ENCODE measurements at regions not wholly inside any gene's neighbourhood (a gene's known extent, or its start where the extent isn't known, plus 50 kb on each side); places are given as distances from the start of the nearest gene placed in this dataset.

DNA sequence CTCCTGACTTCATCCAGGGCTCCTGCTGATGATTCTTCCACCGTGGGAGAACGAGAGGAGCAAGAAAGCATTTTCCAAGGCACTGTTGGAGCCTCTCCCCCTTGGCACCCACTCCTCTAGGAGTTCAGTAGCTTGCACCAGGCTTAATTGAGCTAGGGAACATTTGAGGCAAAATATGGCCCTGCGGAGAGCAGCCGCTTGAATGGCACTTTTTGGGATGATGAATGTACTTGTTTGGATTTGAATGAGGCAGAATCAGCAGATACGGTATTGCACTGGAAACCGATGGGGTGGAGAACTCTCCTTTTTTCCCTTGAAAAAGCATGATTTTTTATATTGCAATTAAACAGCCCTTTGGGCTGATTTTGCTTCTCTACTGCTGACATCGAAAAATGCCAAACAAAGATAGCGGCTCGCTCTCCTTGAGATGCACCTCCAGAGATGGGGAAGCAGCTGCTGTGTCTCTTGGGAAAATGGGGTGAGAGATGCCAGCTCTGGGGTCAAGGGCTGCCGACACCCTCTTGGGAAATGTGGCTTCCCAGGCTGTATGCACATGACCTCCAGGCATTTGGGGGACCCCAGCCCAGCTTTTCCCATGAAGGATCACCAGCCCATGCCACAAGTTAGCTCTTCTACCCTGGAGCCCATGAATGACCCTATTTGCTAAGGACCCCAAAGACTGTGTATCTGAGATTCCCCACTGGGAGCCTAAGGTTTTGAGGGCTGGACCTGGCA lies 55.4 kb upstream of the LRP8 start:
- DNase-seq (ENCODE audit: low spot score in 2 of 2), result no peak
- Histone ChIP-seq H3K4me1 (no peaks in the 10 kb centered on the region), H3K9me3 (peaks cover 0 to 11% (median 0%) of the 10 kb centered on the region in 4 donors), H3K4me3 (no peak overlapping the region), H3K36me3 (no peaks in the 10 kb centered on the region), H3K27ac (no peak overlapping the region), H3K27me3 (peaks cover 0 to 11% of the 10 kb centered on the region in 2 donors)
- TF ChIP-seq, protein P1, sequence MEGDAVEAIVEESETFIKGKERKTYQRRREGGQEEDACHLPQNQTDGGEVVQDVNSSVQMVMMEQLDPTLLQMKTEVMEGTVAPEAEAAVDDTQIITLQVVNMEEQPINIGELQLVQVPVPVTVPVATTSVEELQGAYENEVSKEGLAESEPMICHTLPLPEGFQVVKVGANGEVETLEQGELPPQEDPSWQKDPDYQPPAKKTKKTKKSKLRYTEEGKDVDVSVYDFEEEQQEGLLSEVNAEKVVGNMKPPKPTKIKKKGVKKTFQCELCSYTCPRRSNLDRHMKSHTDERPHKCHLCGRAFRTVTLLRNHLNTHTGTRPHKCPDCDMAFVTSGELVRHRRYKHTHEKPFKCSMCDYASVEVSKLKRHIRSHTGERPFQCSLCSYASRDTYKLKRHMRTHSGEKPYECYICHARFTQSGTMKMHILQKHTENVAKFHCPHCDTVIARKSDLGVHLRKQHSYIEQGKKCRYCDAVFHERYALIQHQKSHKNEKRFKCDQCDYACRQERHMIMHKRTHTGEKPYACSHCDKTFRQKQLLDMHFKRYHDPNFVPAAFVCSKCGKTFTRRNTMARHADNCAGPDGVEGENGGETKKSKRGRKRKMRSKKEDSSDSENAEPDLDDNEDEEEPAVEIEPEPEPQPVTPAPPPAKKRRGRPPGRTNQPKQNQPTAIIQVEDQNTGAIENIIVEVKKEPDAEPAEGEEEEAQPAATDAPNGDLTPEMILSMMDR (IDR thresholded peaks at IDR 0.05), result no peak
- no peak for TF ChIP-seq POLR2A (IDR thresholded peaks at IDR 0.05)
- TF ChIP-seq EP300 (IDR thresholded peaks at IDR 0.05), result no peak
- 74 to 81% methylated on average over 10 of the region's 10 CpGs for WGBS, 2 donors

DNA sequence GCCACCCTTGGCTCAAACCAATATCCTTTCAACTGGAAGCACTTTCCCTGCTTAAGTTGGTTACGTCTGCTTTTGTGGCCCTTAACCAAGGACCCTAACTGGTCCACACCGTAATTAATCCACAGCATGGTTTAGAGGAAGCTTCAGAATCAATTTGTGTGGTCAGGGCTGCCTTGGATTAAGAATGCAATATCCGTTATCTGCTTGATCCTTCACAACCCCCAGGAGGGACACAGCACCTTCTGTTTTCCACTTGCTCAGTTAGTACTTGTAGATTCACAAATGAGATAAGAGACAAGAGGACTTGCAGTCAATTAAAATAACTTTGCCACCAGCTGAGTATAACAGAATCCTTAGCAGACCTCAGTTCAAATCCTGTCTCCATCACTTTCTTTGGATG lies 56.9 kb upstream of the LRP8 start:
- H3K4me3 ChIP-seq, result no peak overlapping the region

DNA sequence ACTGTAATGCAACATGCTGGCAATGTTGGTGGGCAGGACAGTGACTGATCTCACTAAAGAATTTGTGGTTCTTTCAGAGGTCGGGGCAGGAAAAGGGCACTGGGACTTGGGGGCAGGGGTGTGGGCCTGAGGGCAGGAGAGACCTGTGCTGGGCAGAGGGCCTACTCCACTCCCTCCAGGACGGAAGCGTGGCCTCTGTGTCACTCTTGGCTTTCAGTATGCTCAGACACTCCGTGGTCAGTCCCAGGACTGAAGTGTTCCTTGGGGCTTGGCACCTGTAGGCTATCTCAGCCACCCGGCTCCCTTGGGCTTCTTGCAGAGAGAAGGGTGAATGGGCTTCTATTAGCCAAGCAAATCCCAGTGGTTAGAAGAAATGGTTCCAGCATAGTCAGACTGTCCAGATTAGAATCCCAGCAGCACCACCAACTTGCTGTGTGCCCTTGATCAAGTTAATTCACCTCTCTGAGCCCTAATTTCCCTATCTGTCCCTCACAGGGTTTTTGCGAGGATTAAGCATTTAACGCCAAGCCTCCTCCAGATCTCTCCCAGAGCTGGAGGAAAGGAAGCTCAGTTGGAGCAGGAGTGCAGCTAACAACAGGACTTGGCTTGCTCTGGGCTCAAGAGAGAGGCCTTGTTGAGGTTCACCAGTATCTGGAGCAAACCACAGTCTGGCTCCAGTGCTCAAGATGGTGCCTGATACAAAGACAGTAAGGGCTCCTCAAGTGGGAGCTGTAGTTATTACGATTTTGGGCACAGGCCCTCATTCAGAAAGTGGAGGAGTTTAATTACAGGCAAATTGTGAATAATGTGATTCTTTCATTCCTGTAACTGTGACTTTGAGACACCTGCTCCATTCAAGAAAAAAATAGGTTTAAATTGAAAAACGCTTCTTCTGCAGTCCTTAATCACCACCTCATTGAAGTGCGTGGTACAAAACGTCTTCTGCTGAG lies 57.7 kb upstream of the LRP8 start:
- TF ChIP-seq POLR2A (IDR thresholded peaks at IDR 0.05) (no peak), EP300 (IDR thresholded peaks at IDR 0.05) (no peak)
- TF ChIP-seq, protein P1 (IDR thresholded peaks at IDR 0.05), result no peak
- 60 to 65% methylated on average over 11 of the region's 11 CpGs for WGBS, 2 donors
- no peaks in the 10 kb centered on the region for H3K4me1 ChIP-seq

More for the DNA sequence above, 56.9 kb upstream of the LRP8 start:
- H3K36me3 ChIP-seq, result no peaks in the 10 kb centered on the region
- WGBS, 2 donors, result 71 to 81% methylated on average over 3 of the region's 3 CpGs
- no peak for DNase-seq (ENCODE audit: low spot score in 2 of 2)
- H3K27ac ChIP-seq, result no peak overlapping the region
- no peaks in the 10 kb centered on the region for H3K4me1 ChIP-seq
- H3K9me3 ChIP-seq, result peaks cover 0 to 11% (median 0%) of the 10 kb centered on the region in 4 donors
- peaks cover 0 to 12% of the 10 kb centered on the region in 2 donors for H3K27me3 ChIP-seq
- no peak for TF ChIP-seq POLR2A (IDR thresholded peaks at IDR 0.05)
- TF ChIP-seq, protein P1 (IDR thresholded peaks at IDR 0.05), result no peak
- TF ChIP-seq EP300 (IDR thresholded peaks at IDR 0.05), result no peak

DNA sequence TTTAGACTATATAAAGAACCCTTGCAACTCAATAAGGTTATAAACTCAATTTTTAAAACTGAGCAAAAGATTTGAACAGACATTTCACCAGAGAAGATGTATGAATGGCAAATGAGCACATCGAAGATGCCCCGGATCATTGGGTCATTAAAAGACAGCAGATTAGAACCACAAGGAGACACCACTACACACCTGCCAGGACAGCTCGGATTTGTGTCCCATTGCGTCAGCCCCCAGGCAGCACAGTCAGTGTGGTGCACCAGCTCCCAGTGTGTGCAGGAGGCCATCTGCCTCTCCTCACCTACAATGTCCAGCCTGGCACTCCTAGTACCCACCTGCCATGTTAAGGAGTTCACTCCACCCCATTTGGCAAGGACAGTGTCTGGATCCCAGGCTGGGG lies 61.1 kb upstream of the LRP8 start:
- Histone ChIP-seq H3K9me3 (peaks cover 0 to 11% (median 0%) of the 10 kb centered on the region in 4 donors), H3K36me3 (no peaks in the 10 kb centered on the region), H3K27me3 (peaks cover 0 to 5% of the 10 kb centered on the region in 2 donors), H3K4me3 (no peak overlapping the region), H3K27ac (no peak overlapping the region), H3K4me1 (no peaks in the 10 kb centered on the region)
- WGBS, 2 donors, result 78 to 86% methylated on average over 4 of the region's 4 CpGs
- DNase-seq (ENCODE audit: low spot score in 2 of 2), result no peak
- TF ChIP-seq EP300 (IDR thresholded peaks at IDR 0.05) (no peak), POLR2A (IDR thresholded peaks at IDR 0.05) (no peak)
- TF ChIP-seq, protein P1 (IDR thresholded peaks at IDR 0.05), result no peak

More for the DNA sequence above, 57.7 kb upstream of the LRP8 start:
- no peak for DNase-seq (ENCODE audit: low spot score in 2 of 2)
- Histone ChIP-seq H3K36me3 (no peaks in the 10 kb centered on the region), H3K4me3 (no peak overlapping the region), H3K9me3 (peaks cover 0 to 11% (median 0%) of the 10 kb centered on the region in 4 donors), H3K27ac (no peak overlapping the region), H3K27me3 (peaks cover 0 to 8% of the 10 kb centered on the region in 2 donors)

Data from tibial nerve (tissue), 4 donors.